ENCODE measurements at regions not wholly inside any gene's neighbourhood (a gene's known extent, or its start where the extent isn't known, plus 50 kb on each side); places are given as distances from the start of the nearest gene placed in this dataset.
"Not testable (repeated sequence)": the region's sequence is repeated elsewhere in the genome, so short reads cannot be mapped to it uniquely, and the experiment has no call there.

DNA sequence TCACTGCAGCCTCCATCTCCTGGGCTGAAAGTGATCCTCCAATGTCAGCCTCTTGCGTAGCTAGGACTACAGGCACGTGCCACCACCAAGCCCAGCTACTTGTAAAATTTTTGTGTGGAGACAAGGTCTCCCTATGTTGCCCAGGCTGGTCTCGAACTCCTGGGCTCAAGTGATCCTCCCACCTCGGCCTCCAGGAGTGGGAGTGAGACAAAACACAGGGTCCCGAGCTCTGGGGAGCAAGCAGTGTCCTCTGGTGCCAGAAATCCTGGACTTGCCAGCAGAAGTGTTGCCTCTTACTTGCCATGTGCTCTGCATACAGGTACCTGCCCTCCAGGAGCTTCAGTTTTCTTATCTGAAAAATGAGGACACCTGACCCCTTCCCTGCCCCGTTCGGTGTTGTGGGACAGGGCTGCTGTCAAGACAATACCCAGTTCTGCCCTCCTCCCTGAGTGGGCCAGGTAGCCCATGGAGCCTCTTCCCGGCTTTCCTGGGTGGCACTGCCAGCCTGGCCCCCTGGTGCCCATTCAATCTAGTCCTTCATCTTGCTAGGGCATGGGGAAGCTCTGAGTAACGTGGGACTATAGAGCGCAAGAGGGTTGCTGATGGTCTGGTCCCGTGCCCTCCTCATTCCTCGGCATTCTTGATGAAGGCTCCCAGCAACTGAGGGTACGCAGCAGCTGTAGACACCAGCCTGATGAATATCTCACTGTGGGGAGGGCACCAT is 164.6 kb downstream of the GOLGA6L4 start:
- Histone ChIP-seq H3K4me1 (no peaks in the 10 kb centered on the region), H3K27me3 (no peaks in the 10 kb centered on the region), H3K27ac (no peak overlapping the region), H3K36me3 (no peaks in the 10 kb centered on the region), H3K9me3 (replicated peaks) (no peaks in the 10 kb centered on the region), H3K4me3 (no peak overlapping the region)
- DNase-seq, result no peak

DNA sequence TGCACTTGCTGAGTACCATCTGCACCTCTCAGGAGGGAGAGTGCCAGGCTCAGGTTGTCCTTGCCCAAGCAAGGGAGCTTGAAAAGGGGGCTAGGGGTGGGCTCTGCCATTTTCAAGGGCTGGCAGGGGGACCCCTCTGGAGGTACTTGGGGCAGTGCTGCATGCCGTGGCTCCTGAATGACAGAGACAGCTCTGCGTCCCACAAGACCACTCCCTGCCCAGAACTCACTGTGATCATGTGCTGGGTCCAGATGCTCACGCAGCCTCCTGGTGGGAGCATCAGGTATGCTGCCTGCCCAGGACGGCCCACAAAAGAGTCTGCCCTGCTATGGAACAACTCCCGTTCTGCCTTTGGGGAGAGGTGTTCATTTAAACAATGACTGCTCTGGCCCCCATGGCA is 165.2 kb downstream of the GOLGA6L4 start:
- no peaks in the 10 kb centered on the region for H3K27me3 ChIP-seq
- no peaks in the 10 kb centered on the region for H3K9me3 ChIP-seq (replicated peaks)
- H3K36me3 ChIP-seq, result no peaks in the 10 kb centered on the region
- no peak overlapping the region for H3K27ac ChIP-seq
- H3K4me3 ChIP-seq, result no peak overlapping the region
- no peak for DNase-seq
- H3K4me1 ChIP-seq, result no peaks in the 10 kb centered on the region

DNA sequence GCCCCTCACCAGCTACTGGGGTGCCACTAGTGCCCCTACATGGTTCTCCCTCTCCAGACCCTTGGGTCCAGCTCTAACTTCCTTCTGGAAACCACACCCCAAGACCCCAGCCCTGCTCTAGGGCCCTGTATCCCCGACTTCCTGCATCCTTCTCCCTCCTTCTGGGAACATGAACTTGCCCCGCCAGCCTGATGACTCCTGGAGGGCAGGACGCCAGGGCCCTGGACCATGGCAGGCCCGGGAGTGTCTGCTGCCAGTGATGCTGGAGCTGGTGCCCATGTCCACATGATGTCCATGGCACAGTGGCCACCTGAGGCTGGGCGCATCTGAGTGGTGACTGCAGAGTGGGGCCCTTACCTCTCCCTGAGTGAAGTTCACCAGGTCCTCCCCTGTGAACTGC is 165.9 kb downstream of the GOLGA6L4 start:
- not testable (repeated sequence) for DNase-seq; H3K9me3 ChIP-seq (replicated peaks); H3K36me3 ChIP-seq; H3K4me1 ChIP-seq; H3K27ac ChIP-seq; H3K27me3 ChIP-seq; H3K4me3 ChIP-seq

DNA sequence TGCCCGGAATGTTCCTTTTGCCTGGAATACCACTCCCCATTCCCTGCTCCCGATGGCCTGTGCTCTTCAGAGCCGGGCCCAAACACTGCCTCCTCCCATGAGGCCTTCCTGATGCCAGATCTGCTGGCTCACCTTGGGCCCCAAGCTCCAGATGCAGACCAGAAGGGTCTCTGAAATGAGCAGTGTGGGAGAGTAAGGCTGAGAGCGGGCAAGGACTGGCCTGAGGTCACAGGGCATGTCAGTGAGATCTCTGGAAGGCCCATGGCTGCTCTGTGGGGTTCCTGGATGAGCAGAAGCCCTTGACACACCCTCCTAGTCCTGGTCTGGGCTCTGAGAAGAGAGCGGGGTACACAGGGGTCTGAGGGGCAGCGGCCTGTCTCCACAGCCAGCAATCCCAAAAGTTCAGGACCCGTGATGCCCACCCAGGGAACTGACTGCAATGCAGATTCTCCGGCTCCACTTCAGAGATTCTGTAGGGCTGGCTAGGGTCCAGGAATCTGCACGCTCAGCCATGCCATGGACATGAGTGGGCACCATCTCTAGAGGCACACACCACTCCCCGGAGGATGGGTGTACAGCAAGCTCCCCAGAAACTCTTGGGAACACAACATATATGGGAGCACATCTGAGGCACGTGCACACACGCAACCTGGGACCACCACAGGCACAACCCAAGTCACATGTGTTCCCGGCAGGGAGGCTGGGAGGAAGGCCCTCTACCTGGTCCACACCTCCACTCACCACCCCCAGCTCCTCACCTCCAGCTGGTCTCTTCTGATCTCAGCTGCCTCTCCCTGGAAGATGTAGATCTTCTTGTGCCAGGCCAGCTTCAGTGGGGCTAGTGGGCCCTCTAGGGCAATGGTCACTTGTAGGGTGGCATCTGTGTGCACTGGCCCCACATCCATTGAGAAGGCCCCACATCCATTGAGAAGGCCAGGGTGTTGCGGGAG is 166.6 kb downstream of the GOLGA6L4 start:
- DNase-seq; H3K27me3 ChIP-seq; H3K9me3 ChIP-seq (replicated peaks); H3K27ac ChIP-seq; H3K36me3 ChIP-seq; H3K4me3 ChIP-seq; H3K4me1 ChIP-seq: not testable (repeated sequence)

DNA sequence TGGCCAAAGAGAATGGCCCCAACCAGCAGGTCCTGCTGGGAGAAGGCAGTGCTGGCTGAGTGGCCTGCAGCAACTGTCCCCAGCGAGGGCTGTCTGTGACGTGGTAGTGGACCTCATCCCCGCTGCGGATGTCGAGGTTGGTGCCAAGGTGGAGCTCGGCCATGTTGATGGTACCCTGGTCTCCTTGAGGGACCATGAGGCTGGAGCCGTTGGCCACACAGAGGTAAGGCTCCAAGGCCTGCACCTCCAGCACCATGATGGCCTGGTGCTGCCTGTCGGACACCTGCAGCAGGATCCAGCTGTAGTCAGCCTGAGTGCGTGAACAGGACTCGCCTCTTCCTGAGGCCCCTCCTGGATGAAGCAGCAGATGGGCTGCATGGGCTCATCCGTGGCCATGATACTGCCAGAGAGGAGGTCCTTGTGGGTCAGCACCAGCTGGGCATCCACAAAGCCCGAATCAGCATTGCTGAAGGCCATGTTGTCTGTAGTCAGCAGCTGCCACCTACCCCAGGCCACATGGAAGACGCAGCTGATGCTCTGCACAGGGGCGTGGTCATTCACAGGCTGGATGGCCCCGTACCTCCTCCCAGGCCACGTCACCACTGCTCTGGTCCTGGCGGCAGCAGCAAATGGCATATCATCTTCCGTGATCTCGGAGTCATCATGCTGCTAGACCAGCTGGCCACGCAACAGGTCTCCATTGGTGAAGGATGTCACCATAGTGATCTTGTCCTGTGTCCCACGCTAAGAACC is 167.5 kb downstream of the GOLGA6L4 start:
- Histone ChIP-seq H3K9me3 (replicated peaks) (no peaks in the 10 kb centered on the region), H3K4me3 (no peak overlapping the region), H3K27ac (no peak overlapping the region), H3K27me3 (no peaks in the 10 kb centered on the region), H3K4me1 (no peaks in the 10 kb centered on the region), H3K36me3 (no peaks in the 10 kb centered on the region)
- no peak for DNase-seq

DNA sequence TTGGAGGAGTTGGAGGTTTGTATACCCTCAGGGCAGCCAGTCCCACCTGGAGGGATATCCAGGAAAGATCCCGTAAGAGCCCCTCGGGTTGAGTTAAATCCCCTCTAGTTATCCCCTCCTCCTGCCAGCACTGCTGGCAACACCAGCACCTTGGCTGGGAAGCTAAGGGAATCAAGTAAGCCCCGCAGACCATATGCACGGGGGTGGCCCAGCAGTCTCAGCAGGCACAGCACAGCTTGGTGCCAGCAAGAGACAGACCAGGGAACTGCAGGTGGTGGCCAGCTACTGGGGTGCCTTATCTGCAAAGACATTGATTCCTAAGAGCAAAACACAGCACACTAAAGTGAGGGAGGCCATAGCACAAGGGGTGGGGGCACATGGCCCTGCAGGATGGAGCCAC is 173.8 kb downstream of the GOLGA6L4 start:
- H3K4me1 ChIP-seq; H3K4me3 ChIP-seq; DNase-seq; H3K27me3 ChIP-seq; H3K27ac ChIP-seq; H3K36me3 ChIP-seq; H3K9me3 ChIP-seq (replicated peaks): not testable (repeated sequence)

DNA sequence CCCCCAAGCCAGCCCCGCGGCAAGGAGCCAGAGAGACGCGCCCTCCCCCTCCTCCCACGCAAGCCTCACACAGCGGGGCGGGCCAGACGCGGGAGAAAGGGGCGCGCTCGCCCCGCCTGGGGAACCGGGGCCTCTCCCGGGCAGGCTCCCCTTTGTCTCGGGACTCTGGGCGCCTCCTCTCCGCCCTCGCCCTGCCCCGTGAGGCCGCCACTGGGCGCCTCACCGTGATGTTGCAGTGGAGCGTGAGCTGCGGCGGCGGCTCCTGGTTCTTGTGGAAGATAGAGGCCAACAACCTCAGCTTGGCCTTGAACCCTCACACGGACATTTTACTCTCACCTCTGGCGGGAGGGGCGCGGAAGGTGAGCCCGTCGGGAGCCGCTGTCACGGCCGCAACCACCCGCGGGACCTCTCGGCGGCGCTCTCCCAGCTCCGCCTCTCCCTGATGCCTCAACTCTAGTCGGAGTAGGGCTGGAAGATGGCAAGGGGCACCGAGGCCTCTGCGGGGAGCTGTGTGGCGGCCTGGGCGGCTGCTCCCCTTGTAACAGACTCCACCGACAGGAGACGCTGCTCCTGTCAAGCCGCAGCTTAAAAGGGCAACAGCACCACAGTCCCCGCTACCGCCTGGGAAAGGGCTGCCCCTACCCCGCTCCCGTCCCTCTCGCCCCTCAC is 179.2 kb upstream of the ZSCAN2 start:
- H3K27me3 ChIP-seq; H3K36me3 ChIP-seq; H3K27ac ChIP-seq; H3K4me1 ChIP-seq; H3K9me3 ChIP-seq (replicated peaks); H3K4me3 ChIP-seq; DNase-seq: not testable (repeated sequence)

DNA sequence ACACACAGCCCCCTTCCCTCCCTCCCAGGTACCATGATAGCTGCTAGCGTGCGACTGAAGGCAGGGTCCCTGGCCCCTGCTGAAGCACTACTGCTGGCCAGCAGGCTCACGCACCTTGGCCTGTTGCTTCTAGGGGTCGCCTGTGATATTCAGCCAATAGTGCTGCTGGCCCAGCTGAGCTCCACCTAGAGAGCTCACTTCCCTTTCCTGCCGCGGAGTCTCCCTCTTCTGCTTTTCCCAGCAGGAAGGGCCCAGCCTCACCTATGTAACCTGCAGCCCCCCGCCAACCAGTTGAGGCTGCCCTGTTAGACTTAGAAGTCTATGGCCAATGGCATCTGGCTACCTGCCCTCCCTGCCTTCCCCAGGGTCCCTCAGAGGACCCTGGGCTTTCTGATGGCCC is 175.5 kb upstream of the ZSCAN2 start:
- not testable (repeated sequence) for H3K9me3 ChIP-seq (replicated peaks); H3K4me1 ChIP-seq; H3K4me3 ChIP-seq; H3K27ac ChIP-seq; H3K27me3 ChIP-seq; DNase-seq; H3K36me3 ChIP-seq

DNA sequence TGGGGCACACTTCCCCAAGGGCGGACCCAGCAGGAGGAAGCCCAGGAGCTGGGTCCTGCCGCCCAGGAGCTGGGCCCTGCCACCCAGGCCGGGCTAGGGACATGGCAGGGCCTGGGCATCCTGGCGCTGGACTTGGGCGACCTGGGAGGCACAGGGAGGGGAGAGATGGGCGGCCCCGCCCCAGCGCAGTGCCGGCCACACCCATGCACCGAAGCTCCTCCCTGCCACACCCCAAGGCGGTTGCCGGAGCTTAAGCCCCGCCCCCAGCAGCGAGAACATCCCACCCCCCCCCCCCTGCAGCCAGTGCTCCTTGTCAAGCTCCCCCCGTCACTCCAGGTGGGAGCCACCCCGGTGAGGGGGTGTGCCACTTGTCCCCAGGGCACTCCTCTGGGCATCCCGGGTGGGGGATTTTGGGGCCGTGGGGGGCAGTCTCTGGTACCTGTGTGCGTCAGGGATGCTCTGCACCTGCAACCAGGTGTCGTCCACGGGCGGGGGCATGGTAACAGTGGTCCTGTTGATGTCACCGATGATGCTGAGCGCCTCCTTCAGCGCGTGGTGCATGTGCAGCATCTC is 127.4 kb upstream of the ZSCAN2 start:
- H3K4me1 ChIP-seq; H3K9me3 ChIP-seq (replicated peaks); DNase-seq; H3K27ac ChIP-seq; H3K36me3 ChIP-seq; H3K4me3 ChIP-seq; H3K27me3 ChIP-seq: not testable (repeated sequence)

DNA sequence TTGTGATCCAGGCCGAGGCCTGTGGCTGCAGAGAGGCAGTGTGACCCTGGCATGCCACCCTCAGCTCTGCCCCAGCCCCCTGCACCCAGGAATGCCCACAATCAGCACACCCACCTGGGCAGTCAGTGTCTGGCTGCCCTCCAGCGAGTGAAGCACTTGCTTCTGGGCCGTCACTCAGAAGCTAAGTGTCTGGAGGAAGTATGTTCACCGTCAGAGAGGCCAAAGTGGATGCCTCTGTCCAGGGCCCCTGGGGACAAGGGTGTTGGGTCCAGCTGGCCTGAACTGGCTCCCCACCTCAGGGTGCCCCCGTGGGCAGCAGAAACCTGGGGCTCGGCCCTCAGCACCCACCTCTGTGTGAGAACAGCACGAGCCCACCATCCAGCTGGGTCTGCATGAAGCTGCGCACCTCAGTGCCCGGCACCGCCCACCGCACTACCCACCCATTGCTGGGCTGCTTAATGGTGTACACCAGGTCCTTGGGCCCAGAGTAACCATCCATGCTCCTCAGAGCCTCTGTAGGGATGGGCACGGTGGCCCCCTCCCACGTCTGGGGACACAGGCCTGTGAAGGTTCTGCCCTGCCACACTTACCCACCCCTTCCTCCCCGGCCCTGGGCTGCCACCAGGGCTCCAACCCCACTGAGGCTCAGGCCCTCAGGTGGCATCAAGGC is 124.3 kb upstream of the ZSCAN2 start:
- not testable (repeated sequence) for H3K4me3 ChIP-seq; H3K4me1 ChIP-seq; H3K27me3 ChIP-seq; H3K9me3 ChIP-seq (replicated peaks); H3K36me3 ChIP-seq; H3K27ac ChIP-seq; DNase-seq

DNA sequence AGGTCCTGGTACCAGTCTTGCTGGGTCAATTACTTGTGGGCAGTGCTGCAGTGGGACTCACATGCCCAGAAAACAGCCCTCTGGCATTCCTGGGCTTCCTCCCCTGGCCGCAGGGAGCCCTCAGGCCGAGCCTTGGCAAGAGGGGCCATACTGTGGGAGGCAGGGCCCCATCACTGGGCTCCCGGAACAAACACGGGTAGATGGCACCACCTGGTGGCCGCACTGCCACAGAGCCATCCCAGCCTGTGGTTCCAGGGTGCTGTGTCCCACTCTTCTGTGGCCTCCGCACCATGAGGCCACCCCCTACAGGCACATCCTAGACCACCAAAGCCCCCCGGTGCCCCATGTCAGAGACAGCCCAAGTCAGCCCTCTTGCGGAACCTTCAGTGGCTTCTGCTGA is 123.3 kb upstream of the ZSCAN2 start:
- not testable (repeated sequence) for H3K27me3 ChIP-seq; H3K27ac ChIP-seq; H3K4me1 ChIP-seq; DNase-seq; H3K9me3 ChIP-seq (replicated peaks); H3K36me3 ChIP-seq; H3K4me3 ChIP-seq

DNA sequence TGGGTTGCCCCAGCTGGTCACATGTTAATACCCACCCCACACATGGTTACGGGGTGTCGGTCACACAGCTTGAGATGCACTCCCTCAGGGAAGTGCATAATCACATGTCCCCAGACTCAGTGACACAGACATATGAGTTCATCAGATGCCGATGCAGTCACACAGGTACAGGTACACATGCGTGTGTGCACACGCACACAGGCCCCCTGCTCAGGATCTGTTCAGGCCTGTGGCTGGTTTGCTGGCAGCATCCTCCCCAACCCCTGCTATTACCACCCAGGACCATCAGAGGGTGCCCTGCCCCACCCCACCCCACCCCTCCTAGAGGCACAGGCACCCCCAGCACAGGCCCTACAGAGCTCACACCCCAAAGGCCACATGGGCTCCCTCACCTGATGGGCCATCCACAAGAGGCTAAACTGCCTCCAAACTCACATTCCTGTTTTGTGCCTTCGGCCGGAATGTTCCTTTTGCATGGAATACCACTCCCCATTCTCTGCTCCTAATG is 120.6 kb upstream of the ZSCAN2 start:
- H3K9me3 ChIP-seq (replicated peaks); H3K4me3 ChIP-seq; H3K27ac ChIP-seq; H3K36me3 ChIP-seq; DNase-seq; H3K4me1 ChIP-seq; H3K27me3 ChIP-seq: not testable (repeated sequence)

DNA sequence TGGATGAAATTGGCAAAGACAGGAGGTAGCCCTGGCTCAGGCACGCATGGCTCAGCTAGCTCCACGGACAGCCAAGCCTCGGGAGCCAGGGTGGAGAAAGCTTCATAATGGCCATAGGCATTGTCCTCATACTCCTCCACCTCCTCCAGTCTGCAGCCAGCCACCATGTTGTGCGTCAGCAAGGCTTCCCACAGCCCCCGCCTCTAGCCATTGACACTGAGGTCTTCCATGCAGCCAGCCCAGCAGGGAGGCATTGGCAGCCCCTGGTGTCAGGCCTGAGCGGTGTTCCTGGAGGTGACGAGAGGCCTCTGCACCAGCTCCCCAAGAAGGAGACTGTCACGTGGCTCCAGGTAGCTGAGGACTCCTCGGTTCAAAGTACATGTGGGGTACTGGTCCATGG is 117.0 kb upstream of the ZSCAN2 start:
- H3K4me3 ChIP-seq; H3K9me3 ChIP-seq (replicated peaks); DNase-seq: not testable (repeated sequence)

More for the DNA sequence above, 117.0 kb upstream of the ZSCAN2 start:
- H3K36me3 ChIP-seq, H3K4me1 ChIP-seq, H3K27ac ChIP-seq, H3K27me3 ChIP-seq: not testable (repeated sequence)

Measured in SJCRH30 (cell line).